ENCODE measurements at regions not wholly inside any gene's neighbourhood (a gene's known extent, or its start where the extent isn't known, plus 50 kb on each side); places are given as distances from the start of the nearest gene placed in this dataset.

DNA sequence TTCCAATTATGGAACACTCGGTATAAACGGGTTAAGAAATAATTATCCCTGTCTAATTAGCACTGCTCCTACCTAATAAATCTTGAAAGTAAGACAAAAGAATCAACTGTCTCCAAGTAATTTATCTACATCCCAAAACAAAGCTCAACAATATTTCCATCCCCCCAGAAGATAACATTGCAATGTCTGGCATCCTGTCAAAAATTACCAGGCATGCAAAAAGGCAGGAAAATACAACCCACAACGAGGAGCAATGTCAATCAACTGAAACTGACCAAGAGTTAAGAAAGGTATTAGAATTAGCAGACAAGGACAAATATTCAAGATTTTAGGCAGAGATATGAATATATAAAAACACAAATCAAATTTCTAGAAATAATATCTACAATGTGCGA, 84.5 kb upstream of the SVIL start:
- H3K4me3 Mint-ChIP-seq = no peak overlapping the region
- peaks cover 50% of the 10 kb centered on the region for H3K36me3 Mint-ChIP-seq
- peaks cover 8% of the 10 kb centered on the region for H3K4me1 Mint-ChIP-seq
- no peak overlapping the region for H3K27ac Mint-ChIP-seq
- DNase-seq (ENCODE audit: low spot score in 2 of 2, unreplicated experiment in 2 of 2) = no peak
- TF ChIP-seq, protein P1, sequence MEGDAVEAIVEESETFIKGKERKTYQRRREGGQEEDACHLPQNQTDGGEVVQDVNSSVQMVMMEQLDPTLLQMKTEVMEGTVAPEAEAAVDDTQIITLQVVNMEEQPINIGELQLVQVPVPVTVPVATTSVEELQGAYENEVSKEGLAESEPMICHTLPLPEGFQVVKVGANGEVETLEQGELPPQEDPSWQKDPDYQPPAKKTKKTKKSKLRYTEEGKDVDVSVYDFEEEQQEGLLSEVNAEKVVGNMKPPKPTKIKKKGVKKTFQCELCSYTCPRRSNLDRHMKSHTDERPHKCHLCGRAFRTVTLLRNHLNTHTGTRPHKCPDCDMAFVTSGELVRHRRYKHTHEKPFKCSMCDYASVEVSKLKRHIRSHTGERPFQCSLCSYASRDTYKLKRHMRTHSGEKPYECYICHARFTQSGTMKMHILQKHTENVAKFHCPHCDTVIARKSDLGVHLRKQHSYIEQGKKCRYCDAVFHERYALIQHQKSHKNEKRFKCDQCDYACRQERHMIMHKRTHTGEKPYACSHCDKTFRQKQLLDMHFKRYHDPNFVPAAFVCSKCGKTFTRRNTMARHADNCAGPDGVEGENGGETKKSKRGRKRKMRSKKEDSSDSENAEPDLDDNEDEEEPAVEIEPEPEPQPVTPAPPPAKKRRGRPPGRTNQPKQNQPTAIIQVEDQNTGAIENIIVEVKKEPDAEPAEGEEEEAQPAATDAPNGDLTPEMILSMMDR (IDR thresholded peaks at IDR 0.05; ENCODE audit: unreplicated experiment) = no peak
- peaks cover 28% of the 10 kb centered on the region for H3K9me3 Mint-ChIP-seq
- H3K27me3 Mint-ChIP-seq (ENCODE audit: low read depth) = no peaks in the 10 kb centered on the region

DNA sequence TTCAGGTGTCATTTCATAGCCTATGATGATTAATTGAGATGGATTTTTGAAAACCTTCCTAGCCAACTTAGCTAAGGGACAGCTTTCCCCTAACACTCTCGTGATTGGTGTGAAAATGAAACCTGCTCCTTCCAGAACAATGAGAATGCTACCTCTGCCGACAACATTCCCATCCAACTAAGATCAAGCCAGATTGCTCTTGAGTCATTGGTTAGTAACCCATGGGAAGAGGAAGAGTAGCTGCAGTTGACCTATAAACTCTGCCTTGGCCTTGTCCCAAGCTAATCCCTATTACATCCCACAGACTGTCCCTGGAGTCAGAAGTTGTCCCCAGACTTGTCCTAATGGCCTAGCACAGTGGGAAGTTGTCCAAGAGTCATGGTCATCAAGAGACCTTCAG, 80.5 kb upstream of the SVIL start:
- Mint-ChIP-seq H3K4me1 (peaks cover 20% of the 10 kb centered on the region), H3K27ac (no peak overlapping the region), H3K4me3 (no peak overlapping the region), H3K9me3 (peaks cover 16% of the 10 kb centered on the region), H3K27me3 (ENCODE audit: low read depth) (no peaks in the 10 kb centered on the region), H3K36me3 (peaks cover 47% of the 10 kb centered on the region)
- TF ChIP-seq, protein P1 (IDR thresholded peaks at IDR 0.05; ENCODE audit: unreplicated experiment) = no peak
- DNase-seq (ENCODE audit: low spot score in 2 of 2, unreplicated experiment in 2 of 2) = no peak

DNA sequence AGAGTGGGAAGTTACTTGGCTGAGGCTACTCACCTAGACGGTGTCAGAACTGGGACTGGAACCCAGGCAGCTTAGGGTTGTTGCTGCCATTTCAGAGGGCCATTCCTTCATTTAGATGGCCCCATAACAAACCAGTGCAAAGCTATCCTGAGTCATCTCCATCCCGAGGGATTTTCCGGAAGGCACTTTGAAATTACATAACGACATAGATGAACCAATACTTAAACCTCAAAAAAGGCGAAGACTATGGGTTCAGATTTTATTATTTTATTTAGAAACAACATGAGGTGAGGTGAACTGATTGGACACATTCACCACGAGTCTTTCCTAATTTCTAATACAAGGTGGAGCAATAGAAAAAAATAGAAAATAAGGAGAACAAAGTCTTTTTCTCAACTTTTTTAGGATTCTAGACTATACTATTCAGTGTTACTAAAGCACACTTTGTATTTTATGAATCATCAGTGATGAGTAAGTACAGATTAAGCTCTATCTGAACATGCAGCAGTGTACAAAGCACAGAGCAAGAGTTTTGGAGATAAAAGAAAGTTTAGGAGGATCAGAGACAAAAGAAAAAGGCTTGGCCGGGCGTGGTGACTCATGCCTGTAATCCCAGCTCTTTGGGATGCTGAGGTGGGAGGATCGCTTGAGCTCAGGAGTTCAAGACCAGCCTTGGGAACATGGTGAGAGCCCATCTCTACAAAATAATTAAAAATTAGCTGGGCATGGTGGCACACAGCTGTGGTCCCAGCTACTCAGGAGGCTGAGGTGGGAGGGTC, 79.5 kb upstream of the SVIL start:
- Mint-ChIP-seq H3K27ac (peak overlapping the region; percentile 50), H3K36me3 (peaks cover 41% of the 10 kb centered on the region)

DNA sequence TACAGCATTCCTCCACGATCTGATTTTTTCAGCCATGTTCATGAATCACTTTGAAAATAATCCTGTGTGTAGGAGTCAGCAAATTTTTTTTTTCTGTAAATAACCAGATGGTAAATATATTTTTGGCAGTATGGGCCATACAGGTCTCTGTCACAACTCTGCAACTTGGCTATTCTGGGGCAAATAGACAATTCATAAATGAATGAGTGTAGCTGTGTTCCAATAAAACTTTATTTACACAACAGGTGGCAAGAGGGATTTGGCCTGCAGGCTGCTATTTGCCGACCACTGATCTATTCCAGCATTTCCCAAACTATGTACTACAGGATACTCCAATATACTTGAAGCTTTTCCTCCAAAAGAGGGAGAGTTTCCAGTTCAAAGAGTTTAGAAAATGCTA, 78.7 kb upstream of the SVIL start:
- Mint-ChIP-seq H3K9me3 (peaks cover 5% of the 10 kb centered on the region), H3K27ac (peak overlapping the region; percentile 61), H3K4me1 (peaks cover 23% of the 10 kb centered on the region), H3K4me3 (no peak overlapping the region), H3K36me3 (peaks cover 39% of the 10 kb centered on the region), H3K27me3 (ENCODE audit: low read depth) (no peaks in the 10 kb centered on the region)
- DNase-seq (ENCODE audit: low spot score in 2 of 2, unreplicated experiment in 2 of 2) = no peak
- TF ChIP-seq, protein P1 (IDR thresholded peaks at IDR 0.05; ENCODE audit: unreplicated experiment) = no peak

More for the DNA sequence above, 79.5 kb upstream of the SVIL start:
- TF ChIP-seq, protein P1 (IDR thresholded peaks at IDR 0.05; ENCODE audit: unreplicated experiment) = no peak
- no peak for DNase-seq (ENCODE audit: low spot score in 2 of 2, unreplicated experiment in 2 of 2)
- Mint-ChIP-seq H3K4me1 (peaks cover 20% of the 10 kb centered on the region), H3K4me3 (no peak overlapping the region), H3K9me3 (peaks cover 10% of the 10 kb centered on the region), H3K27me3 (ENCODE audit: low read depth) (no peaks in the 10 kb centered on the region)

DNA sequence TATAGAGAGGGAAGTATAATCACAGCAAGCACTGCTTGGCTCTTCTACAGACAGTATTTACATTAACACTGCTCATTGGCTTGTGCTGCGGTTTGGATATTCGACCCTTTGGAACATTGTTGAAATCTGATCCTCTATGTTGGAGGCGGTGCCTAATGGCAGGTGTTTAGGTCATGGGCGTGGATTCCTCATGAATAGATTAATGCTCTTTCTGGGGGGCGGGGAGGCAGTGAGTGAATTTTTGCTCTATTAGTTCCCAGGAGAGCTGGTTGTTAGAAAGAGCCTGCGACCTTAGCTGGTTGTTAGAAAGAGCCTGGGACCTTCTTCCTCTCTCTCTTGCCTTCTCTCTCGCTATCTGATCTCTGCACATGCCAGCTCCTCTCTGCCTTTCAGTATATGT, 77.3 kb upstream of the SVIL start:
- DNase-seq (ENCODE audit: low spot score in 2 of 2, unreplicated experiment in 2 of 2) = no peak
- TF ChIP-seq, protein P1 (IDR thresholded peaks at IDR 0.05; ENCODE audit: unreplicated experiment) = no peak
- peaks cover 5% of the 10 kb centered on the region for H3K9me3 Mint-ChIP-seq
- H3K36me3 Mint-ChIP-seq = peaks cover 34% of the 10 kb centered on the region
- H3K27ac Mint-ChIP-seq = peak overlapping the region; percentile 75
- H3K4me3 Mint-ChIP-seq = no peak overlapping the region
- no peaks in the 10 kb centered on the region for H3K27me3 Mint-ChIP-seq (ENCODE audit: low read depth)
- H3K4me1 Mint-ChIP-seq = peaks cover 23% of the 10 kb centered on the region

All from mesothelial cell of epicardium (in vitro differentiated cells).